ENCODE measurements at regions not wholly inside any gene's neighbourhood (a gene's known extent, or its start where the extent isn't known, plus 50 kb on each side); places are given as distances from the start of the nearest gene placed in this dataset.
"Not testable (repeated sequence)": the region's sequence is repeated elsewhere in the genome, so short reads cannot be mapped to it uniquely, and the experiment has no call there.

GRCh38 chr6:104460738-104461483, 398.8 kb downstream of the HACE1 start:
- no peak for TF ChIP-seq CTCF (IDR thresholded peaks at IDR 0.05; ENCODE audit: insufficient read depth, low read length, poor library complexity, severe bottlenecking)
- TF ChIP-seq EZH2phosphoT487 (conservative IDR thresholded peaks at IDR 0.05; ENCODE audit: low read length) = no peak
- Histone ChIP-seq H3K27me3 (ENCODE audit: low read length) (no peaks in the 10 kb centered on the region), H3K9me2 (replicated peaks; ENCODE audit: insufficient read depth, low read length) (no peaks in the 10 kb centered on the region), H3K9ac (ENCODE audit: low read length) (no peak overlapping the region), H3K27ac (ENCODE audit: low read depth, low read length) (no peak overlapping the region), H3K79me2 (ENCODE audit: insufficient read depth, low read length) (no peaks in the 10 kb centered on the region), H3K36me3 (ENCODE audit: low read length) (no peaks in the 10 kb centered on the region), H3F3A (ENCODE audit: insufficient read depth) (no peaks in the 10 kb centered on the region), H3K4me2 (ENCODE audit: low read depth, low read length, poor library complexity, severe bottlenecking) (no peak overlapping the region), H2AFZ (ENCODE audit: low read depth, low read length, severe bottlenecking) (no peak overlapping the region), H4K20me1 (ENCODE audit: low read depth, low read length) (no peaks in the 10 kb centered on the region), H3K9me3 (ENCODE audit: insufficient read depth, low read length) (no peaks in the 10 kb centered on the region), H3K4me3 (ENCODE audit: insufficient read depth, low read length, poor library complexity, severe bottlenecking) (no peak overlapping the region)

- Histone ChIP-seq H3K36me3 (ENCODE audit: low read length) (no peaks in the 10 kb centered on the region), H3K27me3 (ENCODE audit: low read length) (no peaks in the 10 kb centered on the region), H2AFZ (ENCODE audit: low read depth, low read length, severe bottlenecking) (no peak overlapping the region), H4K20me1 (ENCODE audit: low read depth, low read length) (no peaks in the 10 kb centered on the region), H3K9ac (ENCODE audit: low read length) (no peak overlapping the region), H3K9me2 (replicated peaks; ENCODE audit: insufficient read depth, low read length) (no peaks in the 10 kb centered on the region), H3K27ac (ENCODE audit: low read depth, low read length) (no peak overlapping the region), H3K9me3 (ENCODE audit: insufficient read depth, low read length) (no peaks in the 10 kb centered on the region), H3K4me3 (ENCODE audit: insufficient read depth, low read length, poor library complexity, severe bottlenecking) (no peak overlapping the region), H3K79me2 (ENCODE audit: insufficient read depth, low read length) (no peaks in the 10 kb centered on the region), H3F3A (ENCODE audit: insufficient read depth) (no peaks in the 10 kb centered on the region), H3K4me2 (ENCODE audit: low read depth, low read length, poor library complexity, severe bottlenecking) (no peak overlapping the region)
- TF ChIP-seq CTCF (IDR thresholded peaks at IDR 0.05; ENCODE audit: insufficient read depth, low read length, poor library complexity, severe bottlenecking) (no peak), EZH2phosphoT487 (conservative IDR thresholded peaks at IDR 0.05; ENCODE audit: low read length) (no peak)
These were observed 400.2 kb downstream of the HACE1 start for GRCh38 chr6:104459543-104459942.

GRCh38 chr6:104449918-104450317, 409.8 kb downstream of the HACE1 start:
- Histone ChIP-seq H4K20me1 (ENCODE audit: low read depth, low read length) (no peaks in the 10 kb centered on the region), H3K9ac (ENCODE audit: low read length) (no peak overlapping the region), H3K4me3 (ENCODE audit: insufficient read depth, low read length, poor library complexity, severe bottlenecking) (no peak overlapping the region), H3K9me3 (ENCODE audit: insufficient read depth, low read length) (no peaks in the 10 kb centered on the region), H2AFZ (ENCODE audit: low read depth, low read length, severe bottlenecking) (no peak overlapping the region), H3K4me2 (ENCODE audit: low read depth, low read length, poor library complexity, severe bottlenecking) (no peak overlapping the region), H3F3A (ENCODE audit: insufficient read depth) (no peaks in the 10 kb centered on the region), H3K79me2 (ENCODE audit: insufficient read depth, low read length) (no peaks in the 10 kb centered on the region), H3K27ac (ENCODE audit: low read depth, low read length) (no peak overlapping the region), H3K36me3 (ENCODE audit: low read length) (no peaks in the 10 kb centered on the region), H3K9me2 (replicated peaks; ENCODE audit: insufficient read depth, low read length) (no peaks in the 10 kb centered on the region), H3K27me3 (ENCODE audit: low read length) (no peaks in the 10 kb centered on the region)
- no peak for TF ChIP-seq CTCF (IDR thresholded peaks at IDR 0.05; ENCODE audit: insufficient read depth, low read length, poor library complexity, severe bottlenecking)
- TF ChIP-seq EZH2phosphoT487 (conservative IDR thresholded peaks at IDR 0.05; ENCODE audit: low read length) = no peak

- not testable (repeated sequence) for H3K9me3 ChIP-seq (ENCODE audit: insufficient read depth, low read length); H3K9ac ChIP-seq (ENCODE audit: low read length); H3K9me2 ChIP-seq (replicated peaks; ENCODE audit: insufficient read depth, low read length); H3K4me2 ChIP-seq (ENCODE audit: low read depth, low read length, poor library complexity, severe bottlenecking); H3K79me2 ChIP-seq (ENCODE audit: insufficient read depth, low read length); H3K27me3 ChIP-seq (ENCODE audit: low read length); H3K4me3 ChIP-seq (ENCODE audit: insufficient read depth, low read length, poor library complexity, severe bottlenecking); H2AFZ ChIP-seq (ENCODE audit: low read depth, low read length, severe bottlenecking); H3K27ac ChIP-seq (ENCODE audit: low read depth, low read length); H3K36me3 ChIP-seq (ENCODE audit: low read length); H4K20me1 ChIP-seq (ENCODE audit: low read depth, low read length); H3F3A ChIP-seq (ENCODE audit: insufficient read depth)
These were observed 413.3 kb downstream of the HACE1 start for GRCh38 chr6:104446101-104447080.
